ENCODE measurements at regions not wholly inside any gene's neighbourhood (a gene's known extent, or its start where the extent isn't known, plus 50 kb on each side); places are given as distances from the start of the nearest gene placed in this dataset.
A peak's percentile ranks its signal among the peaks of the same experiment; 100 is the strongest.

- Histone ChIP-seq H3K4me1 (ENCODE audit: insufficient read depth) (no peaks in the 10 kb centered on the region), H3K4me2 (no peak overlapping the region), H3K36me3 (ENCODE audit: insufficient read depth) (no peaks in the 10 kb centered on the region), H3K27me3 (ENCODE audit: insufficient read depth) (no peaks in the 10 kb centered on the region), H3K9me2 (ENCODE audit: insufficient read depth) (no peaks in the 10 kb centered on the region), H4K20me1 (replicated peaks; ENCODE audit: insufficient read depth) (no peaks in the 10 kb centered on the region), H3K4me3 (no peak overlapping the region), H3K79me2 (replicated peaks; ENCODE audit: insufficient read depth) (no peaks in the 10 kb centered on the region), H3F3A (replicated peaks; ENCODE audit: low read depth) (no peaks in the 10 kb centered on the region), H3K27ac (ENCODE audit: low read depth) (no peak overlapping the region), H2AFZ (no peak overlapping the region)
- no peak for DNase-seq (ENCODE audit: low spot score)
- Mint-ChIP-seq H3K9me3 (no peaks in the 10 kb centered on the region), H3K4me3 (no peak overlapping the region), H3K27me3 (ENCODE audit: insufficient read depth, low read depth, poor library complexity) (peaks cover 7% of the 10 kb centered on the region), H3K27ac (no peak overlapping the region), H3K36me3 (ENCODE audit: low read depth) (no peaks in the 10 kb centered on the region), H3K4me1 (peaks cover 7% of the 10 kb centered on the region)
- no peak for ATAC-seq
- TF ChIP-seq, protein P1, sequence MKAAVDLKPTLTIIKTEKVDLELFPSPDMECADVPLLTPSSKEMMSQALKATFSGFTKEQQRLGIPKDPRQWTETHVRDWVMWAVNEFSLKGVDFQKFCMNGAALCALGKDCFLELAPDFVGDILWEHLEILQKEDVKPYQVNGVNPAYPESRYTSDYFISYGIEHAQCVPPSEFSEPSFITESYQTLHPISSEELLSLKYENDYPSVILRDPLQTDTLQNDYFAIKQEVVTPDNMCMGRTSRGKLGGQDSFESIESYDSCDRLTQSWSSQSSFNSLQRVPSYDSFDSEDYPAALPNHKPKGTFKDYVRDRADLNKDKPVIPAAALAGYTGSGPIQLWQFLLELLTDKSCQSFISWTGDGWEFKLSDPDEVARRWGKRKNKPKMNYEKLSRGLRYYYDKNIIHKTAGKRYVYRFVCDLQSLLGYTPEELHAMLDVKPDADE (IDR thresholded peaks at IDR 0.05): no peak
- TF ChIP-seq EZH2phosphoT487 (IDR thresholded peaks at IDR 0.05; ENCODE audit: unreplicated experiment) (no peak), NANOG (IDR thresholded peaks at IDR 0.05; ENCODE audit: borderline replicate concordance) (no peak), ZNF114 (CRISPR knock-in tag; IDR thresholded peaks at IDR 0.05) (no peak), CTCF (conservative IDR thresholded peaks at IDR 0.05; ENCODE audit: low read depth in 2 of 2) (no peak), POLR2AphosphoS5 (IDR thresholded peaks at IDR 0.05; ENCODE audit: low read depth) (no peak)
These were observed 69.4 kb upstream of the DSC1 start for GRCh38 chr18:31232013-31232412.

GRCh38 chr18:31232775-31233424 is 70.2 kb upstream of the DSC1 start:
- H3K27me3 ChIP-seq (ENCODE audit: insufficient read depth): no peaks in the 10 kb centered on the region
- H2AFZ ChIP-seq: no peak overlapping the region
- H3K4me1 Mint-ChIP-seq: peaks cover 7% of the 10 kb centered on the region
- H3K27ac Mint-ChIP-seq: peak overlapping the region; percentile 14; the same call in 1 of the 2 replicates
- no peaks in the 10 kb centered on the region for H3K36me3 ChIP-seq (ENCODE audit: insufficient read depth)
- H3K27ac ChIP-seq (ENCODE audit: low read depth): no peak overlapping the region
- no peaks in the 10 kb centered on the region for H3K9me2 ChIP-seq (ENCODE audit: insufficient read depth)
- TF ChIP-seq EZH2phosphoT487 (IDR thresholded peaks at IDR 0.05; ENCODE audit: unreplicated experiment) (no peak), JUNB (IDR thresholded peaks at IDR 0.05; ENCODE audit: unreplicated experiment) (no peak)
- no peaks in the 10 kb centered on the region for H3K9me3 Mint-ChIP-seq
- H3K4me2 ChIP-seq: no peak overlapping the region
- peaks cover 7% of the 10 kb centered on the region for H3K27me3 Mint-ChIP-seq (ENCODE audit: insufficient read depth, low read depth, poor library complexity)
- no peaks in the 10 kb centered on the region for H3F3A ChIP-seq (replicated peaks; ENCODE audit: low read depth)
- no peak overlapping the region for H3K4me3 Mint-ChIP-seq
- no peaks in the 10 kb centered on the region for H3K79me2 ChIP-seq (replicated peaks; ENCODE audit: insufficient read depth)
- H4K20me1 ChIP-seq (replicated peaks; ENCODE audit: insufficient read depth): no peaks in the 10 kb centered on the region
- DNase-seq (ENCODE audit: low spot score): no peak
- no peak for ATAC-seq
- no peaks in the 10 kb centered on the region for H3K4me1 ChIP-seq (ENCODE audit: insufficient read depth)
- H3K36me3 Mint-ChIP-seq (ENCODE audit: low read depth): no peaks in the 10 kb centered on the region
- H3K4me3 ChIP-seq: no peak overlapping the region
